NCI-H146 (cell line): ENCODE measurements at regions not wholly inside any gene's neighbourhood (a gene's known extent, or its start where the extent isn't known, plus 50 kb on each side); places are given as distances from the start of the nearest gene placed in this dataset.
"Not testable (repeated sequence)": the region's sequence is repeated elsewhere in the genome, so short reads cannot be mapped to it uniquely, and the experiment has no call there.

ENCODE experiments used
- DNase-seq: peaks from one replicate; lab custom pipeline; 2025; lab: John Stamatoyannopoulos, UW

DNA sequence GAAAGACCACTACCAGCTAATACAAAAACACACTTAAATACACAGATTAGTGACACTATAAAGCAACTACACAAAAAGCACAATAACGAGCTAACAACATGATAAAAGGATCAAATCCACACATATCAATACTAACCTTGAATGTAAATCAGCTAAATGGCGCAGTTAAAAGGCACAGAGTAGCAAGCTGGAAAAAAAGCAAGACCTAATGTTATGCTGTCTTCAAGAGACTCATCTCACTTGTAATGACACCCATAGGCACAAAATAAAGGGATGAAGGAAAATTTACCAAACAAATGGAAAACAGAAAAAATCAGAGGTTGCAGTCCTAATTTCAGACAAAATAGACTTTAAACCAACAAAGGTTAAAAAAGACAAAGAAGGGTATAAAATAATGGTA is 86.3 kb downstream of the NUS1 start:
- DNase-seq, result no peak

GRCh38 chr6:117771403-117771802 is 96.1 kb downstream of the NUS1 start:
- no peak for DNase-seq

DNA sequence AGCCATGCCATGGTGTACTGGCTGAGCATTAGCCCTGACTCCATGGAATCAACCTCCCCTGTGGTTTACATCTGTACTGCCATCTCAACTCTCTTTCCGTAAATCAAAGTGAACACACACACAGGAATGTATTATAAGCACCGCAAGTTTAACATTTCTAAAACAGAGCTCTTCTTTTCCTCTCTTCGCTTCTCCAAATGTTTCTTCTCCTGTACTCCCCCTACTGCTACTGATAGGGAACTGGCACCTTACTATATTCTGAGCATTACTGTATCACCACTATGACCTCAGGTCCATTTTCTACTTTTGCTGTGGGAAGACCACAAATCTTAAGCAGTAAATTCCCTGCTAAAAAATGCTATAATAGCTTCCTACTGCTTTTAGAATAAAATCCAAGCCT is 101.2 kb downstream of the NUS1 start:
- no peak for DNase-seq

- no peak for DNase-seq
These were observed 106.3 kb downstream of the NUS1 start for GRCh38 chr6:117781550-117781949.

GRCh38 chr6:117783279-117783678 is 108.0 kb downstream of the NUS1 start:
- no peak for DNase-seq

GRCh38 chr6:117791012-117791411 is 115.7 kb downstream of the NUS1 start:
- DNase-seq, result no peak

DNA sequence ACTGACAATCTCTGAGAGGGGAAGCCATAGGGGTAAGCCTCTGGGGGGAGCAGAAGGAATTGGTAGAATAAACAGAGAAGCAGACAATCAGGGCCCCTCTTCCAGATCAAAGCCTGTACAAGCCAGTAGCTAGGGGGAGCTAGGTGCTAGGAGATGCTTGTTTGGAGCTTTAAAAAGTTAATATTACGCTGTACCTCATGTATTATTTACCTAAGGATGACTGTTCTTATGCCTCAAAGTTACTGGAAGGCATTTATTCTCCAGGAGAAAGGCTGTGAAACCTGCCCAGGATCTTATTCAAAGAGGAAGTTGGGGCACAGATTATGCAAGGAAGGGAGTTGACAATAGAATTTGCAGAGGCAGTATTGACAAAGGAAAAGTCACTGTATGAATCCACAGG is 111.8 kb upstream of the SLC35F1 start:
- DNase-seq, result no peak

- DNase-seq, result not testable (repeated sequence)
These were observed 108.2 kb upstream of the SLC35F1 start for GRCh38 chr6:117798819-117799218.

- no peak for DNase-seq
These were observed 96.8 kb upstream of the SLC35F1 start for GRCh38 chr6:117810269-117810668.

- DNase-seq, result no peak
These were observed 89.6 kb upstream of the SLC35F1 start for GRCh38 chr6:117817499-117817898.

DNA sequence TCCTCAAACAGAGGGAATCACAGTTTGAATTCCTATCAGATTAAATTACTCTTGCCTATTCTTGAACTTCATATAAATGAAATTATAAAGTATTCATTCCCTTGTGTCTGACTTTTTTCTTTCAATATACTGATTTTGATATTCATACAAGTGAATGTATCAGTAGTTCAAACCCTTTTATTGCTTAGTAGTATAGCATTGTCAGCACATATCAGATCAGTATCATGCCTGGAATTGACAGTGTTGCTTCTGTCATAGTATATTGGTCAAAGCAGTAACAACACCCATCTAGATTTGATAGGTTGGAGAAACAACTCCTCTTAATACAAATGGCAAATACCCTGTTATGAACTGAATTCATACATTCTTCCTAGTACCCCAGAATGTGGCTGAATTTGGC is 89.1 kb upstream of the SLC35F1 start:
- DNase-seq, result no peak

- DNase-seq, result no peak
These were observed 88.6 kb upstream of the SLC35F1 start for GRCh38 chr6:117818449-117818848.

DNA sequence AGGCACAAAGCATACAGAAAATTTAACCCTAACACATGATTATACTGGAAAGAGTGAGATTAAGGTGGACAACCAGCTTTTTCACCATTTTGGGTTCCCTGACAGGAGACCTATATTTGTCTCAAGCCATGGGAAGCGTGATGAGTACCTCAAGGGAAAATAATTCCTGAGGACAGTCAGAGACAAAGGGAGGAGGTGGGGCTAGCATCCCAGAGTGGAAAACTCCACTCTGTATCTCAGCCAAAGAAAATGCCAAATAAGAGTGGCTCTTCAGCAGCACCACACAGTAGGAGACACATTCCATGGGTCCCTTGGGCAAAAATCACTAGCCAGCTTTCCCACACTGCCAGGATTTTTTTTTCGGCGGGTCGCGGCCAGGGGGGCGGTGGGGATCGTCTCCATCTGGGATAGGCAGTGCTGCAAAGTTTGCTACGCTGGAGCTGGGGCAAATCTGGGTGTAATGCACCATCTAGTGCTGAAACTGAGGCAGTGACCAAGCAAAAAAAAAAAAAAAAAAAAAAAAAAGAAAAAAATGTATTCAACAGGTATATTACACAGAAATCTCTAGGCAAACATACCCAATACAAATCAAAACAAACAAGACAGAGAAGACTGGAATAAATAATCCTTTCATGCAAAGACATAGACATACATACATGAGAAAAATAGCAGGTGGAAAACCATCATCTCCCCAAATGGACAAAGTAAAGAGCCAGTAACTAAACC is 77.3 kb upstream of the SLC35F1 start:
- DNase-seq, result no peak

DNA sequence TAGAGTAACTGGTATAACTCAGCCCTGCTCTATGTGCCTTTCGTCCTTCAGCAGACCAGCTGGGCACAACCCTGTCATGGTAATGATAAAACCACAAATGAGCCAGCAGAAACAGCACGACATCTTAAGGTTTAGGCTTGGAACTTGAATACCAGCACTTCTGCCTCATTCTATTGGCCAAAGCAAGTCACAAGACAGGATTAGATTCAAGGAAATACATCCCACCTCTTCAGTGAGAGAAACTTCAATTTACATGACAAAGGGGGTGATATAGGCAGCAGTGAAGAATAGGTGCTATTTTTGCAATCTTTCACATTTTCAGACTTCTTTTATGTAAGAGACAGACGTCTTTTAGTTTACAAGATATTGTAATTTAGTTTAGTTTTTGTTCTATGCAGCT is 69.8 kb upstream of the SLC35F1 start:
- DNase-seq, result no peak

DNA sequence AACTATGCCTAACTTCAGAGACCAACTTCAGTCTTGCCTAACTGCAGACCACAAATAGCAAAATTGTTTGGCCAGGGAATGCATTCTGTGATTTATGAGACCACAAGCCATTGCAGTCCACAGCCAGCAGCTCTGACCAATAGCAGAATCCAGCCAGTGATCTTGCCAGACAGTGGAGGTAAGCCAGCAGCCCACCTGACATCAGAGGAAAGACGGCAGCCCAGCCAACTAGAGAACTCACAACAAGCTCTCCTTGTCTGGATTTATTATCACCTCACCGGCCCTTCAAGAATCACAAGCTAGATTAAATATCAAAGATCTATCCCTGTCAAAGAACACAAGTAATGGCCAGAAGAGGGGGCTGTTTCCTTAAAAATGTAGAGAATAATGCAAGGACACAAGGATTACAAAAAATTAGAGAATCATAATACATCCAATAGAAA is 66.5 kb upstream of the SLC35F1 start:
- peak; percentile 23 for DNase-seq

DNA sequence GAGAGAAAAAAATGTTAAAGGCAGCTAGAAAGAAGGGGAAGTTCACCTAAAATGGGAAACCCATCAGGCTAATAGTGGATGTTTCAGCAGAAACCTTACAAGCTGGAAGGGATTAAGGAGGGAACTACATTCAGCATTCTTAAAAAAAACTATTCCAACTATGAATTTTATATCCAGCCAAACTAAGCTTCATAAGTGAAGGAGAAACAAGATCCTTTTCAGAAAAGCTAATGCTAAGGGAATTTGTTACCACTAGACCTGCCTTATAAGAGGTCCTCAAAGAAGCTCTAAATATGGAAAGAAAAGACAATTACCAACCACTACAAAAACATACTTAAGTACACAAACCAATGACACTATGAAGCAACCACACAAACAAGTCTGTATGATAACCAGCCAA is 59.2 kb upstream of the SLC35F1 start:
- no peak for DNase-seq

DNA sequence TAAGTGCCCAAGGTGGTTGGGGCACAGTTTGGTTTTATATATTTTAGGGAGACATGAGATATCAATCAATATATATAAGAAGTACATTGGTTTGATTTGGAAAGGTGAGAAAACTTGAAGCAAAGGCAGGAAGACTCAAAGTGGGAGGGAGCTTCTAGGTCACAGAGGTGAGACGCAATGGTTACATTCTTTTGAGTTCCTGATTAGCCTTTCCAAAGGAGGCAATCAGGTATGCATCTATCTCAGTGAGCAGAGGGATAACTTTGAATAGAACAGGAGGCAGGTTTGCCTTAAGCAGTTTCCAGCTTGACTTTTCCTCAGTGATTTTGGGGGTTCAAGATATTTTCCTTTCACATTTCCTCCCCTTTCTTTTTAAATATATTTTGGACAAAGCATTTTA is 58.0 kb upstream of the SLC35F1 start:
- DNase-seq, result no peak
